ENCODE measurements at regions not wholly inside any gene's neighbourhood (a gene's known extent, or its start where the extent isn't known, plus 50 kb on each side); places are given as distances from the start of the nearest gene placed in this dataset.

GRCh38 chr7:118771672-118772071 lies 547.2 kb downstream of the ANKRD7 start:
- Mint-ChIP-seq H3K4me3 (ENCODE audit: unreplicated experiment) (no peak overlapping the region), H3K36me3 (ENCODE audit: unreplicated experiment) (no peaks in the 10 kb centered on the region), H3K9me3 (ENCODE audit: unreplicated experiment) (no peaks in the 10 kb centered on the region), H3K4me1 (ENCODE audit: unreplicated experiment) (peaks cover 52% of the 10 kb centered on the region), H3K27ac (ENCODE audit: unreplicated experiment) (peak overlapping the region; percentile 58), H3K27me3 (ENCODE audit: unreplicated experiment) (no peaks in the 10 kb centered on the region)
- no peak for DNase-seq (ENCODE audit: extremely low spot score, unreplicated experiment)
- TF ChIP-seq CTCF (IDR thresholded peaks at IDR 0.05) = no peak

GRCh38 chr7:118777308-118777707 lies 552.8 kb downstream of the ANKRD7 start:
- Mint-ChIP-seq H3K27me3 (ENCODE audit: unreplicated experiment) (no peaks in the 10 kb centered on the region), H3K27ac (ENCODE audit: unreplicated experiment) (no peak overlapping the region), H3K4me1 (ENCODE audit: unreplicated experiment) (peaks cover 11% of the 10 kb centered on the region), H3K4me3 (ENCODE audit: unreplicated experiment) (no peak overlapping the region), H3K36me3 (ENCODE audit: unreplicated experiment) (no peaks in the 10 kb centered on the region), H3K9me3 (ENCODE audit: unreplicated experiment) (no peaks in the 10 kb centered on the region)
- TF ChIP-seq CTCF (IDR thresholded peaks at IDR 0.05) = no peak
- DNase-seq (ENCODE audit: extremely low spot score, unreplicated experiment) = no peak

GRCh38 chr7:118792682-118793081 lies 568.2 kb downstream of the ANKRD7 start:
- no peaks in the 10 kb centered on the region for H3K9me3 Mint-ChIP-seq (ENCODE audit: unreplicated experiment)
- TF ChIP-seq CTCF (IDR thresholded peaks at IDR 0.05) = no peak
- H3K27ac Mint-ChIP-seq (ENCODE audit: unreplicated experiment) = no peak overlapping the region
- no peaks in the 10 kb centered on the region for H3K27me3 Mint-ChIP-seq (ENCODE audit: unreplicated experiment)
- no peaks in the 10 kb centered on the region for H3K36me3 Mint-ChIP-seq (ENCODE audit: unreplicated experiment)
- no peak overlapping the region for H3K4me3 Mint-ChIP-seq (ENCODE audit: unreplicated experiment)
- H3K4me1 Mint-ChIP-seq (ENCODE audit: unreplicated experiment) = peaks cover 18% of the 10 kb centered on the region
- no peak for DNase-seq (ENCODE audit: extremely low spot score, unreplicated experiment)

GRCh38 chr7:118793582-118793981 lies 569.1 kb downstream of the ANKRD7 start:
- Mint-ChIP-seq H3K4me1 (ENCODE audit: unreplicated experiment) (peaks cover 18% of the 10 kb centered on the region), H3K36me3 (ENCODE audit: unreplicated experiment) (no peaks in the 10 kb centered on the region), H3K27me3 (ENCODE audit: unreplicated experiment) (no peaks in the 10 kb centered on the region), H3K27ac (ENCODE audit: unreplicated experiment) (peak overlapping the region; percentile 58), H3K4me3 (ENCODE audit: unreplicated experiment) (no peak overlapping the region), H3K9me3 (ENCODE audit: unreplicated experiment) (no peaks in the 10 kb centered on the region)
- TF ChIP-seq CTCF (IDR thresholded peaks at IDR 0.05) = no peak
- DNase-seq (ENCODE audit: extremely low spot score, unreplicated experiment) = no peak

GRCh38 chr7:118794419-118794818 lies 569.9 kb downstream of the ANKRD7 start:
- H3K4me3 Mint-ChIP-seq (ENCODE audit: unreplicated experiment) = no peak overlapping the region
- no peaks in the 10 kb centered on the region for H3K9me3 Mint-ChIP-seq (ENCODE audit: unreplicated experiment)
- H3K36me3 Mint-ChIP-seq (ENCODE audit: unreplicated experiment) = no peaks in the 10 kb centered on the region
- H3K4me1 Mint-ChIP-seq (ENCODE audit: unreplicated experiment) = peaks cover 18% of the 10 kb centered on the region
- no peak for TF ChIP-seq CTCF (IDR thresholded peaks at IDR 0.05)
- DNase-seq (ENCODE audit: extremely low spot score, unreplicated experiment) = no peak
- H3K27me3 Mint-ChIP-seq (ENCODE audit: unreplicated experiment) = no peaks in the 10 kb centered on the region
- H3K27ac Mint-ChIP-seq (ENCODE audit: unreplicated experiment) = peak overlapping the region; percentile 58
